Superior temporal gyrus (tissue), 1 donor: ENCODE measurements at regions not wholly inside any gene's neighbourhood (a gene's known extent, or its start where the extent isn't known, plus 50 kb on each side); places are given as distances from the start of the nearest gene placed in this dataset.
"Not testable (repeated sequence)": the region's sequence is repeated elsewhere in the genome, so short reads cannot be mapped to it uniquely, and the experiment has no call there.

ENCODE experiments used
- DNase-seq: peaks from one replicate; pipeline ENCODE4 v3.0.0-alpha.2; 2016; ENCODE audit errors: extremely low spot score

DNA sequence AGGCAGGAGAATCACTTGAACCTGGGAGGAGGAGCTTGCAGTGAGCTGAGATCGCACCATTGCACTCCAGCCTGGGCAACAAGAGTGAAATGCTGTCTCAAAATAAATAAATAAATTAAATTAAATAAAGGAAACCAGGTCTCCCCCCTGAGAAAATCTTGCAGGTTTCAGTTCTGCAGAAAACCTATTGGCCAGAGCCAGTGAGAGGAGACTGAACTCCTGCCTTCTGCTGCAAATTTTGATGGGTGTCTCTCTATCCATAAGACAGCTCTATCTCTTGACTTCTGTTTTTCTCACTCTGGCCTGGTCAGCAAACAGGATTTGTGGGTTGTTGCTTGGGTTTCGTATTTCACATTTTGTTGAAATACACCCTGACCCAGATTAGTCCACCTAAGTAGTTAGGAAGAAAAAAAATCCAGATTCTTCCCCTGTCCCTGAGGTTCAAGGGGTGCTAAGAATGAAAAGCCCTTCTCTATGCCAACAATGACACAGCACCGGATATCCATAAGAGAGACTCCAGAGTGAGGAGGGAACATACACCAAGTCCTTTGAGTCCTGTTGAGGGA is 86.7 kb upstream of the MAP4K4 start:
- no peak for DNase-seq

DNA sequence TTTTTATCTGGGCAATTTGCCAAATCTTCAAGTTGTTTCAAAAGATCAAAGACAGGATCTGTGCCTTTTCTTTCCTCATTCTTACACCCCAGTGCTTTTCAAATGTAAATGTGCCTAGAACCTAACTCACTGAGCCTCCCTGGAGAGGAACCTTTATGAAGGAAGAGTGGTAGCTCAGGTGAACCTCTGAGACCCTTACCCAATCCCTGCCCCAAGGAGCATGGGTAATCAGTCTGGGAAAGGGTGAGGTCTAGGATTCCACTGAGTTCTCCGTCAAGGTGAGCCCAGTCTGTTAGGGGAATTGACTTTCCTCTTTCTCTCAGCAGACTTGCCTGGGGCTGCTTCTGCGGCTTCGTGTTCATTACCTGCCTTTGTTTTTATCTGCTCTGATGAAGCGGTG is 88.1 kb upstream of the MAP4K4 start:
- no peak for DNase-seq

DNA sequence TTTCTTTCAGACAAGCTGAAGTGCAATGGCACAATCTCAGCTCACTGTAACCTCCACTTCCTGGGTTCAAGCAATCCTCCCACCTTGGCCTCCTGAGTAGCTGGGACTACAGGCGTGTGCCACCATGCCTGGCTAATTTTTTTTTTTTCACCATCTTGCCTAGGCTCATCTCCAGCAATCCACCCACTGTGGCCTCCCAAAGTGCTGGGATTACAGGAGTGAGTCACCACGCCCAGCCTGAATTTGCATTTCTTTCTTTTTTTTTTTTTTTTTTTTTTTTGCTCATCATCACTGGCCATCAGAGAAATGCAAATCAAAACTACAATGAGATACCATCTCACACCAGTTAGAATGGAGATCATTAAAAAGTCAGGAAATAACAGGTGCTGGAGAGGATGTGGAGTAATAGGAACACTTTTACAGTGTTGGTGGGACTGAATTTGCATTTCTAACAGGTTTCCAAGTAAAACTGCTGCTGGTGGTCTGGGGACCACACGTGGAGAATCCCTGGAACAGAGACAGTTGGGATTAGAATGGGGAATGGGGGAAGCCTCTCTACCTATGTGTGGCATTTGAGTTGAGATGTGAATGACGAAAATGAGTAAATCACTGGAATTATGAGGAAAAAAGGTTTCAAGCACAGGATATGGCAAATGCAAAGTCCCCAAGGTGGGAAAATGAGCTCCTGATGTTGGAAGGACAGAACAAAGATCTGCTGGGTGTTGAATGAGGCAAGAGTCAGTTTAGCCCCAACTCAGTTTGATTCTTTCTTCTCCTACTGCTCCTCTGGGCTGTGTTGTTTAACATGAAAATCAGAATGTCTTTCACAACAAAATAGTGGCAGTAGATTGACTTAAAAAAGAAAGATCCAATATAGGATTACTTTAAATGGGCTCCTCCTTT is 88.8 kb upstream of the MAP4K4 start:
- peak; percentile 3 for DNase-seq

DNA sequence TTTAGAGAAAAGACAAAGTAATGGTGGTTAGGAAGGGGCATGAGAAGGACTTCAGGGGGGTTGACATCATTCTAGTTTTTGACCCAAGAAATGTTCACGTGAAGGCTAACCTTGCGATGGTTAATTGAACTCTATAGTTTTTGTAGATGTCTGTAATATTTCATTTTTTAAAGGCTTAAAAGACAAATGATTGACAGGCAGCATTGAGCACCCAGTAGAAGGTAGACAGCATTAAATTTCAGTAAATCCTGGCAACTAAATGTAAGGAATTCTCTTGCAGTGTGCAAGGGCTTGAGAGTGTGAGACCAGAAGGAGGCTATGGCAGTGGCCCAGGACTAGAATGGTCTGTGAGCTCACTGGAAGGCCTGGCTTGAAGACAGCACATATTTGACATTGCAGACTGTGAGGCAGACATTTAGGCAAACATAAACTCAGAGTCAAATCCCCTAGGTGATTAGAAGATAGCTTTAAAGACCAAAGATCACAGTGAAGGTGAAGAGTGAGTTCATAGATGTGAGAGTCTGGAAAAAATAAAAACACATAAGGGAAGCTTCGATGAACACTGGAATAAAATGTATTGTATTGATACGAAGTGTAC is 100.1 kb upstream of the MAP4K4 start:
- DNase-seq, result no peak

DNA sequence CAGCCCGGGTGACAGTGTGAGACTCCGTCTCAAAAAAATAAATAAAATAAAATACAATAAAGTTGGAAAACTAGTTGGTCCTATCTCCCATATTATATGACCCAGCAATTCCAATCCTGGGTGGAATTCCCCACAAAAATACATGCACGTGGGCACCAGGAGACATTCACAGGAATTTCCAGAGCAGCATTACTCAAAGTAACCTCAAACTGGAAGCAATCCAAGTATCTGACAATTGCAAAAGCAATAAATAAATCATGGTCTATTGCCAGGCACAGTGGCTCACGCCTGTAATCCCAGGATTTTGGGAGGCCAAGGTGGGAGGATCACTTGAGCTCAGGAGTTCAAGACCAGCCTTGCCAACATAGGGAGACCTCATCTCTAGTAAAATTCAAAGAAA is 101.2 kb upstream of the MAP4K4 start:
- DNase-seq, result no peak

DNA sequence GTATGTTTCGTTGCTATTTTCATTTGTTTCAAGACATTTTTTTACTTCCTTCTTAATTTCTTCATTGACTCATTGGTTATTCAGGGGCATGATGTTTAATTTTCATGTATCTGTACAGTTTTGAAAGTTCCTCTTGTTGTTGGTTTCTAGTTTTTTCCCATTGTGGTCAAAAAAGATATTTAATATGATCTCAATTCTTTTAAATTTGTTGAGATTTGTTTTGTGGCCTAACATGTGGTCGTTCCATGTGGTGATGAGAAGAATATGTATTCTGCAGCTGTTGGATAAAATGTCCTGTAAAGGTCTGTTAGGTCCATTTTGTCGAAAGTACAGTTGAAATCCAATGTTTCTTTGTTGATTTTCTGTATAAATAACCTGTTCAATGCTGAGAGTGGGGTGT is 110.3 kb upstream of the MAP4K4 start:
- no peak for DNase-seq

DNA sequence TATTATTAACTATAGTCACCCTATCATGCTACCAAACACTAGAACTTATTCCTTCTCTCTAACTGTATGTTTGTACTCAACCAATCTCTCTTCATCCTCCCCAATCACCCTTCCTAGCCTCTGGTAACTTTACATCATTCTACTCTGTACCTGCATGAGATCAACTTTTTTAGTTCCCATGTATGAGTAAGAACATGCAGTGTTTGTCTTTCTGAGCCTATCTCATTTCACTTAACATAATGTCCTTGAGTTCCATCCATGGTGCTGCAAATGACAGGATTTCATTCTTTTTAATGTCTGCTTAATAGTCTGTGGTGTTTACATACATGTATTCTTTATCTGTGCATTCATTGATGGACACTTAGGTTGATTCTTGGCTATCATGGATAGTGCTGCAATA is 108.9 kb upstream of the RFX8 start:
- no peak for DNase-seq

DNA sequence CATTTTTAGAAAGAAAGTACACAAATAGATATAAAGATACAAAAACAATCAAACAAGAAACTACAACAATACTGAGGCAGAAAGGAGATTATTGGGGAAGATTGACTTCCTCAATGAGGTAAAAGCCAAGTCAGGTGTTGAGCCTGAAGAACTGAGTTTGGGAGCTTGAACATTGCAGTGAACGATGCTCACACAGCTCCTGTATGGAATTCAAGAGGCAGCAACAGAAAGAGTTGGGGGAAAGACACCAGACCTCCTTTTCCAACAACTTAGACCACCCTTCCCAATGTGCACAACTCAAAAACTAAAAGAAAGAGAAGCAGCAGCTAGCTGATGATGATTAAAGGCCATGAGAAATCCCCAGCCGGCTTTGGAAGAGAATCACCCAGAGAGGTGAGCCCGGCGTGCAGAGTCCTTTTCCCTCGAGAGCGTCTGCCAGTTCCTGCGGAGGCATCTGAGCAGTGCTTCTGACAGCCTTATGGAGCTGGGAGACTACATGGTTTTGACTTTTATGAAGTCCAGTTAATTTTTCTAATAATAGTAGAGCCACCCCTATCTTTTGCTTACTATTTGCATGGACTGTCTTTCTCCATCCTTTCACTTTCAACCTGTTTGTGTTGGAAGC is 106.9 kb upstream of the RFX8 start:
- no peak for DNase-seq

DNA sequence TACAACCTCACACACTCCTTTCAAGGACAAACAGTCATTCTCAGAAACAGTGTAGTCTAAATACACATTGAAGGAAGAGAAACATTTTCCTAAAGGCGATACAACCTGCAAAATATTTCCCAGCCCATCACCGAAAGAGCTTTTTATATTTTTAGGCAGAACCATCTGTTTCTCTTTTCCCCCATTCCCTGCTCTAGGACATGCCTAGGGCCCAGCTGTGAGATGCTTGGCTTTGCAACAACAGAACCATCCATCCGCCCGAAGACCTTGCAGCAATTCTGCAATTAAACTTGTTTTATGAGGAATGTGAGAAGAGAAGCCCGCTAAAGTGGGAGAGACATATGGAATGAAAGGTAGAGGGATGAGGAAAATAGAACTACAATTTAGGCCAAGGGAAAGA is 105.6 kb upstream of the RFX8 start:
- DNase-seq, result peak; percentile 61

DNA sequence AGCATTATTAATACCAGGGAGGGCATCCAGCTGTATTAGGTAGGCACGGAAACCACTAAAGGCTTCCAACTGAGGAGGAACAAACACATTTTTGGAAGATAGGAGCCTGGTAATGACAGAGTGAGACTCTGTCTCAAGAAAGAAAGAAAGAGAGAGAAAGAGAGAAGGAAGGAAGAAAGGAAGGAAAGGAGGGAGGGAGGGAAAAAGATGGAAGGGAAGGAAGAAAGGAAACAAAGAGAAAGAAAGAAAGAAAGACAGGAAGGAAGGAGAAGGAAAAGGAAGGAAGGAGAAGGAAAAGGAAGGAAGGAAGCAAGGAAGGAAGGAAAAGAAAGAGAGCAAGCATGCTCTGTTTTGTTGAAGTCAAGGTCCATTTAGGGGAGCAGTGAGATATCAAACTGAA is 103.8 kb upstream of the RFX8 start:
- DNase-seq, result no peak

DNA sequence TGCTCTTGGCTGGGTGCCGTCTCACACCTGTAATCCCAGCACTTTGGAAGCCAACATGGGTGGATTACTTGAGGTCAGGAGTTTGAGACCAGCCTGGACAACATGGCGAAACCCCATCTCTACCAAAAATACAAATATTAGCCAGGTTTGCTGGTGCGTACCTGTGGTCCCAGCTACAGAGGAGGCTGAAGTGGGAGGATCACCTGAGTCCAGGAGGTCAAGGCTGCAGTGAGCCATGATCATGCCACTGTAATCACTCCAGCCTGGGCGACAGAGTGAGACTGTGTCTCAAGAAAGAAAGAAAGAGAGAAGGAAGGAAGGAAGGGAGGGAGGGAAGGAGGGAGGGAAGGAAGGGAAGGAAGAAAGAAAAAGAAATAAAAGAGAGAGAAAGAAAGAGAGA is 103.2 kb upstream of the RFX8 start:
- DNase-seq, result not testable (repeated sequence)

DNA sequence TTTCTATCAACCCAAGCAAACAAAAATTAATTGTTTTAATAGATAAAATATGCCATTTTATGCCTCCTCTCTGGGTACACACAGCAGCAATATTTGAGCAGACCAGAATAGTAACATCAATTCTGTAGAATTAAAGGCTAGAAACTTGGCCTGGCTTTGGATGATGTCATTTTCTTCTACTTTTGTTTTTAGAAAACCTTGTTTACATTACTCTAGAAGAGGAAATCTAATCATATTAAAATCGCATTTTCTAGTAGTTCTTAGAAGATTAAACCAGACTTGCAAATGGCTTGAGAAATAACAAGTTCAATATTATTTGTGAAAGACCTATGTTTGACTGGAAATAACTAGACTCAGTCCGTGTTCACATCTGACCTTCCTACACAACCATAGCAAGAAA is 102.3 kb upstream of the RFX8 start:
- DNase-seq, result no peak

DNA sequence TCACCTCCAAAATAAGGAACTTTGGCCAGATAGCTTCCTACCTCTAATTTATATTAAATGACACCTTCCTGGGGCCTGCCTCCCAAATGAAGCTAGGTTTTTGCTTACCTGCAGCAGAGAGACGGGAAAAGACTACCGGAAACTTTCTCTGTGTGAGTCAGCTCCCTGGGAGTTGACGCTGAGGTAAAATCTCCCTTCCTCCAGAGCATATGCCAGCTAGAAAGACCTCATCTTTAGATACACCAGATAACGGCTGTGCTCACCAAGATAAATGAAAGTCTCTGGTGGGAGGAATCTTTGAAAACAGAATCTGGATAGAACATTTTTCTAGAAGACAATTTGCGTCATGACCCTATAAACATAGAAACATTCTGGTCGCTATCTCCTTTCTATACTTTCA is 99.7 kb upstream of the RFX8 start:
- DNase-seq, result no peak

DNA sequence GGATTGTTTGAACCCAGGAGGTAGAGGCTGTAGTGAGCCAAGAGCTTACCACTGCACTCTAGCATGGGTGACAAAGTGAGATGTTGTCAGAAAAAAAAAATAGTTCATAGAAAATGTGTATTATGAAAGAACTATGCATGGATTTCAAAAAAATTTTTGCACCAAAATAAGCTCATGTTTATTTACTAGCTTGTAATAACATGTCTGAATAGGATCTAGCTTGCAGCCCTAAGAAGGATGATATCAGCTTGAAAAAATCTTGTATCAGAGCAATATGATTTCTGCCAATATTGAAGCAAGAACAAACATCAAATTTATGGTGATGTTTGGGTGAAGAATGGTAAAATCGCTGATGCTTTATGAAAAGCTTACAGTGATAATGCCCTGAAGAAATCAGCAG is 97.0 kb upstream of the RFX8 start:
- DNase-seq, result no peak

DNA sequence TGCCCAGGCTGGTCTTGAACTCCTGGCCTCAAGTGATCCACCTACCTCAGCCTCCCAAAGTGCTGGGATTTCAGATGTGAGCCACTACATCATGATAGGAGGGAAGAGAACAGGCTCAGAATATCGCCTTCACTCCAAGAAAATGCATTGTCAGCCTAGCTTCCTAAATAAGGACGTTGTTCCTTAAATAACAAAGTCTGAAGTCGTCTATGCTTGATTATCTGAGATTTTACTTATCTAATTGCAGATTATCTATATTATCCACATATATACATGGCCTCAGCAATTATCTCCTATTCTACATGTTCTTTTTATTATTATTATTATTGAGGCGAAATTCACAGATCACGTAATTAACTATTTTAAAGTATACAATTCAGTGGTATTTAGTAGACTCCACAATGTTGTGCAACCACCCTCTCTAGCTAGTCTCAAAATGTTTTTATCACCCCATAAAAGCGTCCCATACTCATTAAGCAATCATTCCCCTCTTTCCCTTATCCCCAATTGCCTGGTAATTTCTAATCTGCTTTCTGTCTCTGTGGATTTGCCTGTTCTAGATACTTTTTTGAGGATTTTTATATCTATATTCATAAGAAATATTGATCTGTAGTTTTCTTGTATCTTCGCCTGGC is 95.1 kb upstream of the RFX8 start:
- no peak for DNase-seq

DNA sequence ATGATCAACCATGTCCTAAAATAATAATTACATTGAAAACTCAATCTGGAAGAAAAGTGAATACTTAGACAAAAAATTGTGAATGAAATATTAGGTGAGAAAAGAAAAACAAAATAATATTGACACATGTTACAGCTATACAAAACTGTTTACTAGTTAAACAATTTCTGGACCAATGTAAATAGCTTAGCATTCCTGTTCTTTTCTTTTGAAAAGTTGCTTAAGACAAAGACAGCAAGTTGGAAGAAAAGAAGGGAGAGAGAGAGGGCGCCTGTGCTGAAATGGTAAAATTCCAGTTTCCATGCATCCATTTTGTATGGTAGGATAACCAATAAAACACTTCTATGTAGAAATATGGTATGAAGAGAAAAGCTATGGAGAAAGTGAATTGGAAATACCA is 94.1 kb upstream of the RFX8 start:
- no peak for DNase-seq

DNA sequence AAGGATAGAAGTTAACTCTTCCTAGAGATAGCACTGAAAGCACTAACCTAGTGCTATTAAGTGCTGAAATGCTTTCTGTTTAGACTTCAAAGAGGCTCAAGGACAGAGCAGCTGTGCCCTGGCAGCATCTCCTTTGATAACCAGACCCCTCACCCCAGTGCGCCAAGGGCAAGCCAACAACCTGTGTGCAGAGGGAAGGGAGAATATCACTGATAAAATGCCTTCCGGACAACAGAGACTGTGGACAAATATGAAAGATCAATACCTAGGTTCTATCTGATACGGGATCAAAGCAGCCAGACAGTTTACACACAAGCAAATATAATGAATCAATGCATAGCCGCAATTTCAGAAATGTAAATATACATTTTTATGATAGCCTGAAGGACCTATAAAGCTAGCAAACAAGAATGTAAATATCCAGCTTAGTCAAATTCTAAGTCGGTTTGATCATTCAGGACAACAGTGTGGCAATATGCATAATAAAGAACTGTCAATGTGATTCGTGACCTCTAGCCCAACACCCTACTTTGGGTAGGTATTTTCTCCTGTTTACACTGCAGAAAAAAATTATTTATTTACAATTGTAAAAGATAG is 91.8 kb upstream of the RFX8 start:
- DNase-seq, result no peak

DNA sequence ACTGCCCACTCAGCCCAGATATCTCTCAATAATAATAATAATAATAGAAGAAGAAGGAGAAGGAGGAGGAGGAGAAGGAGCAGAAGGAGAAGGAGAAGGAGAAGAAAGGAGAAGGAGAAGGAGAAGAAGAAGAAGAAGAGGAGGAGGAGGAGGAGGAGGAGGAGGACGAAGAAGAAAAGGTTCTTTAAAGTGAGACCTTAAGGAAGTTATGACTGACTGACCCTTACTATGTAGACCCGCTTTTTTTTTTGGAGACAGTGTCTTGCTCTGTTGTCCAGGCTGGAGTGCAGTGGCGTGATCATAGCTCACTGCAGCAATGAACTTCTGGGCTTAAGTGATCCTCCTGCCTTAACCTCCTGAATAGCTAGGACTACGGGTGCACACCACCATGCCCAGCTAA is 88.9 kb upstream of the RFX8 start:
- DNase-seq, result no peak

DNA sequence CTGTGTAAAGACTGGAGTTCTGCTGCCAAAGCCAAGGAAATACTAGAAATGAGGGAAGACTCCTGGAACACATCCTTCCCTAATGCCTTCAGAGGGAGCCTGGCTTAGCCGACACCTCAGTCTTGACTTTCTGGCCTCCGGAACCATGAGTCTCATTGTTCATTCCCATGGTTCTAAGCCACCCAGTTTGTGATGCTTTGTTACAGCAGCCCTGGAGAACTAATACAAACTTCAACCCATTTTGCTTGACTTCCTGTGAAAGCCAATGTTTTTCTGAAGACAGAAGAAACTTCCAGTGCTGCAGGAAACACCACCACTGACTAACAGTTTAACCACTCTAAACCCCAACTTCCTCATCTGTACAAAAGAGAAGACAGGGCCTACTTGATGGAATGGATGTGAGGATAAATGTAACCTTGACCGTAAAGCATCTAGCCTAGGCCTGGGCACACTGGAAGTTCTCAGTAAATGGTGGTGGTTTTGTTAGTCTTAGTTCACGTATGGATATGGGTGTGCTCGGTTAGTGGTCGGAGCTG is 85.9 kb upstream of the RFX8 start:
- no peak for DNase-seq

DNA sequence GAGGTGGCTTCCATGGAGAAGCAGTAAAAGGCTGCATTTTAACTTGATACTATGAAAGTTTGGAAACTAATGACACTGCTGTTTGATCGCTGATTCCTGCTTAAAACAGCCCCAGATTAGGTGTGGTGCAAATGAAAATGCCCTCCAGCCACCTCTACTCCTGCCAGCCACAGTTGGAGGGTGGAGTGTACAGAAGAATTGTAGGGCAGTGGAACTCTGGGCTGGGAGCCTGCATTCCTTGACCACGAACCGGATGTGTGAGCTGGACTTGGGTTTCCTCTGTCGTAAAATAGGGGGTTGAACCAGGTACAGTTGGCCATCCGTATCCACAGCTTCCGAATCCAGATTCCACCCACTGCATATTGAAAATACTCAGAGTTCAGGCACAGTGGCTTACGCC is 84.6 kb upstream of the RFX8 start:
- no peak for DNase-seq

DNA sequence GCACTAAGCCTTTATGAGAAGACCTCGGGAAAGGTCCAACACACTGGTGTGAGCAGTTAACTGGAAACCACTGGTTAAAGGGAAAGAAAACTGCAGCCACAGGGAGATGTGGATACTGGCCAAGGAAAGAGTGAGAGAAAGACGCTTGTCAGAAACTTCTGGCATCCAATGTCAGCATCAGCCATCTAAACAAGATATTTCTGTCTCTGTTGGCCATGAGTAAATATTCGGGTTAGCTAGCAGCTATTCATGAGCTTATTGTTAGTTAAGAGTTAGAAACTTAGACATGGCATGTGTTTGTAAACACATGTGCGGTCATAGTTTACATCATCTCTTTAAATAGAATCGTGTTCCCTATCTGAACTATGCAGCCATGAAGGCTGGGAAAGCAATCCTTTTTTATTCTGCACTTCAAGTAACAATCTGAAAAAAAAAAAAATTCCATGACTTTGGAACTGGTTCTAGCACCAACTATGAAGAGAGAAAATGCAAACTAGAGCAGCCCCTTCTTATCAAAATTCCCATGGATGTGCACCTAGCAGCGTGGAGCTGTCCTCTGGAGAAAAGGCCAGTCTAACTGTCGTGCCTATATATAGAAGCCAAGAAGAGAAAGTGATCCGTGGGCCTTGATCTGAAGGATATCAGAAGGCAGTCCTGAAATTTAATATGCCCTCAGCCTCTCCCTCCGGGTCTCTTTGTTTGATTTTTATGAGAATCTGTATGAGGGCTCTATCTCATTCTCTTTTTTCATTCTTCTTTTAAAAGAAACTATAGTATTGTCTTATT is 84.0 kb upstream of the RFX8 start:
- DNase-seq, result peak; percentile 55
